Esophagus muscularis mucosa (tissue), 4 donors: ENCODE measurements at regions not wholly inside any gene's neighbourhood (a gene's known extent, or its start where the extent isn't known, plus 50 kb on each side); places are given as distances from the start of the nearest gene placed in this dataset.
"Not testable (repeated sequence)": the region's sequence is repeated elsewhere in the genome, so short reads cannot be mapped to it uniquely, and the experiment has no call there.

Source experiments
- DNase-seq: peaks from one replicate; pipeline ENCODE4 v3.0.0-alpha.2; 2017; ENCODE audit errors: extremely low spot score
- H3K27ac ChIP-seq, 4 donors: fragments of 200-600 bp; sonication (generic); replicated peaks in 1 of 4; 1 replicate in 3 of 4; 2 replicates in 1 of 4; pipeline ENCODE4 v1.5.1; 2016 to 2019; ENCODE audit warnings: mild to moderate bottlenecking in 1 of 4
- H3K27me3 ChIP-seq, 4 donors: fragments of 200-600 bp; sonication (generic); one replicate each; pipeline versions ENCODE4 v1.5.1 to v1.6.0; 2016 to 2019
- H3K36me3 ChIP-seq, 4 donors: fragments of 200-600 bp; sonication (generic); one replicate each; pipeline ENCODE4 v1.5.1; 2016 to 2019
- H3K4me1 ChIP-seq, 4 donors: fragments of 200-600 bp; sonication (generic); one replicate each; pipeline ENCODE4 v1.5.1; 2016 to 2019
- H3K4me3 ChIP-seq, 4 donors: fragments of 200-600 bp; sonication (generic); 1 replicate in 2 of 4; 2 replicates in 2 of 4; pipeline ENCODE4 v1.5.1; 2016 to 2019; ENCODE audit warnings: mild to moderate bottlenecking in 4 of 4, moderate library complexity in 1 of 4
- H3K9me3 ChIP-seq, 4 donors: fragments of 200-600 bp; sonication (generic); 1 replicate in 3 of 4; 2 replicates in 1 of 4; pipeline ENCODE4 v1.5.1; 2016 to 2019
- CTCF ChIP-seq, 3 experiments: fragments of 200-600 bp in 2 of 3; fragments of 450-650 bp in 1 of 3; sonication (generic) in 2 of 3; IDR thresholded peaks; one replicate each; pipeline ENCODE4 v1.5.1; 2017 to 2019; ENCODE audit warnings: antibody characterized with exemption in 3 of 3, mild to moderate bottlenecking in 2 of 3, moderate library complexity in 1 of 3
- EP300 ChIP-seq: sonication (generic); formaldehyde crosslinking; IDR thresholded peaks from one replicate; pipeline ENCODE4 v1.6.1; 2017; ENCODE audit warnings: antibody characterized with exemption
- POLR2A ChIP-seq: fragments of 450-650 bp; IDR thresholded peaks from one replicate; pipeline ENCODE4 v1.6.1; 2017; ENCODE audit warnings: antibody characterized with exemption, moderate library complexity, mild to moderate bottlenecking, low read depth
- POLR2AphosphoS5 ChIP-seq, 2 donors: sonication (generic); formaldehyde crosslinking; IDR thresholded peaks; one replicate each; pipeline ENCODE4 v1.6.1; 2017; ENCODE audit warnings: antibody characterized with exemption in 2 of 2
- WGBS: methylation state at CpG from one replicate; pipeline ENCODE4 v1.1.5; 2018; 5-methylcytosine and 5-hydroxymethylcytosine counted together
- intact Hi-C: fragments of 100-400 bp; cut with DNase I; formaldehyde crosslinking; loops from one replicate; pipeline ENCODE4 v1.15.1; 2023

- no peaks in the 10 kb centered on the region for H3K36me3 ChIP-seq
- H3K27ac ChIP-seq: no peak overlapping the region
- H3K9me3 ChIP-seq: no peaks in the 10 kb centered on the region
- intact Hi-C loops: no loop called here
- TF ChIP-seq POLR2AphosphoS5 (IDR thresholded peaks at IDR 0.05): no peak
- TF ChIP-seq CTCF (IDR thresholded peaks at IDR 0.05): no peak
- TF ChIP-seq EP300: no peak
- no peak for TF ChIP-seq POLR2A
- H3K4me1 ChIP-seq: no peaks in the 10 kb centered on the region
- WGBS: 69% methylated on average over 5 of the region's 5 CpGs
- H3K4me3 ChIP-seq: no peak overlapping the region
- H3K27me3 ChIP-seq: no peaks in the 10 kb centered on the region
- DNase-seq: no peak
Measured at GRCh38 chr1:228944935-228945371, 209.7 kb downstream of the RHOU start.

DNA sequence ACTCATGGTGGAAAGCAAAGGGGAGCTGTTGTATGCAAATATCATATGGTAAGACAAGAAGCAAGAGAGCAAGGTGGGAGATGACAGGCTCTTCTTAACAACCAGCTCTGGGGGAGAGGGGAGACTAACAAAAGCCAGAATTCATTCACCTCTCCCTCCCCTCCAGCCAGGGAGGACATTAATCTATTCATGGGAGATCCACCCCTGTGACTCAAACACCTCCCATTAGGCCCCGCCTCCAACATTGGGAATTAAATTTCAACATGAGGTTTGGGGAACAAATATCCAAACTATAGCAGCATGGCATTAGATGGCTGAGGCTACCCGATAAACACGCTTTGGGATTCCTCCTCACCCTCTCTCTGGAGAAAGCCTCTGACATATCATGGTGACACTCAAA lies 210.6 kb downstream of the RHOU start:
- Histone ChIP-seq H3K9me3 (no peaks in the 10 kb centered on the region), H3K4me1 (no peaks in the 10 kb centered on the region), H3K36me3 (no peaks in the 10 kb centered on the region), H3K4me3 (no peak overlapping the region), H3K27me3 (no peaks in the 10 kb centered on the region), H3K27ac (no peak overlapping the region)
- TF ChIP-seq CTCF (IDR thresholded peaks at IDR 0.05) (no peak), POLR2AphosphoS5 (IDR thresholded peaks at IDR 0.05) (no peak), POLR2A (no peak), EP300 (no peak)
- intact Hi-C loops: no loop called here
- no peak for DNase-seq
- 96% methylated on average over 3 of the region's 3 CpGs for WGBS

GRCh38 chr1:228949617-228950016 lies 214.3 kb downstream of the RHOU start:
- H3K4me1 ChIP-seq, DNase-seq, intact Hi-C loops, H3K27ac ChIP-seq, H3K4me3 ChIP-seq, H3K27me3 ChIP-seq, H3K9me3 ChIP-seq, H3K36me3 ChIP-seq: not testable (repeated sequence)
- 66% methylated on average over 9 of the region's 9 CpGs for WGBS

DNA sequence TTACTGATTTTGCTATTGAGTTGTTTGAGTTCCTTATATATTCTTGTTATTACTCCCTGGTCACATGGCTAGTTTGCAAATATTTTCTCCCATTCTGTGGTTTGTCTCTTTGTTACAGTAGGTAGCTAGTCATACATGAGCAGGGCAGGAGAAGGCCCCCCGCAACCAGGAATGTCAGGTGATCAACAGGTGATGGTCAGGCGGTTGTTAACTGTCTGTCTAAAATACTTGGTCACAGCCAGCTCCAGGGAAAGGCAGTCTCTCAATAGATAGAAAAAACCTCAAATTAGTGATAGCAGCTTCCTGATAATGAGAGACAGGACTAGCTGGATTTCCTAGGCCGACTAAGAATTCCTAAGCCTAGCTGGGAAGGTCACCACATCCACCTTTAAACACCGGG lies 217.9 kb downstream of the RHOU start:
- DNase-seq: no peak
- no peaks in the 10 kb centered on the region for H3K36me3 ChIP-seq
- intact Hi-C loops: no loop called here
- H3K4me1 ChIP-seq: peaks cover 0 to 7% (median 0%) of the 10 kb centered on the region in 4 donors
- H3K9me3 ChIP-seq: no peaks in the 10 kb centered on the region
- 93% methylated on average over 4 of the region's 4 CpGs for WGBS
- H3K4me3 ChIP-seq: no peak overlapping the region
- no peak overlapping the region for H3K27ac ChIP-seq
- TF ChIP-seq POLR2A: no peak
- no peak for TF ChIP-seq POLR2AphosphoS5 (IDR thresholded peaks at IDR 0.05)
- no peak for TF ChIP-seq CTCF (IDR thresholded peaks at IDR 0.05)
- no peaks in the 10 kb centered on the region for H3K27me3 ChIP-seq

DNA sequence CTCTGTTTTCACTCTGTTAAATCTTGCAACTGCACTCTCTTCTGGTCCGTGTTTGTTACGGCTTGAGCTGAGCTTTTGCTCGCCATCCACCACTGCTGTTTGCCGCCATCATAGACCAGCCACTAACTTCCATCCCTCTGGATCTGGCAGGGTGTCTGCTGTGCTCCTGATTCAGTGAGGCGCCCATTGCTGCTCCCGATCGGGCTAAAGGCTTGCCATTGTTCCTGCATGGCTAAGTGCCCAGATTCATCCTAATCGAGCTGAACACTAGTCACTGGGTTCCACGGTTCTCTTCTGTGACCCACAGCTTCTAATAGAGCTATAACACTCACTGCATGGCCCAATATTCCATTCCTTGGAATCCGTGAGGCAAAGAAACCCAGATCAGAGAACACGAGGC lies 218.5 kb downstream of the RHOU start:
- H3K4me1 ChIP-seq, H3K36me3 ChIP-seq, H3K27me3 ChIP-seq, DNase-seq, H3K27ac ChIP-seq, H3K9me3 ChIP-seq, intact Hi-C loops, H3K4me3 ChIP-seq: not testable (repeated sequence)
- 93% methylated on average over 11 of the region's 11 CpGs for WGBS

DNA sequence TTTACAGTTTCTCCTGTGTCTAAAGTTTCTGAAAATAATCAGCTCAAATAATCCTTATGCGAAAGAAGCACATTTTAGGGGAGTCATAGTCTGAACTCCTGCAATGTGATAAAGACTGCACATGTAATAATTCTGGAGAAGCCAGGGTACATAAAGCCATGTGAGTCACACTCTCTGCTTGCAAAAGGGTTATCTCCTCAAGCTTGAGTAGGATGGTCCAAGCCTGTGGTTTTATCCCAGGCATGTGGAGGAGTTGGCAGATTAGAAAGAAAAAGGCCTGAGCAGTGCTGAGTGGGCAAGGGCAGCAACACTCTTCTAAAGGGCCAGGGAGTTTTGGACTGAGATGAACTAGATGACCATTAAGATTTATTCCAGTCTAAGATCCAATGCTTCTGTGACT lies 220.4 kb downstream of the RHOU start:
- no peaks in the 10 kb centered on the region for H3K27me3 ChIP-seq
- intact Hi-C loops: no loop called here
- TF ChIP-seq CTCF (IDR thresholded peaks at IDR 0.05): no peak
- TF ChIP-seq EP300: no peak
- no peak for TF ChIP-seq POLR2A
- TF ChIP-seq POLR2AphosphoS5 (IDR thresholded peaks at IDR 0.05): no peak
- H3K36me3 ChIP-seq: no peaks in the 10 kb centered on the region
- no peak for DNase-seq
- H3K9me3 ChIP-seq: no peaks in the 10 kb centered on the region
- H3K4me3 ChIP-seq: no peak overlapping the region
- no peak overlapping the region for H3K27ac ChIP-seq
- WGBS: 100% methylated on average over 1 of the region's 1 CpG
- H3K4me1 ChIP-seq: peaks cover 0 to 7% (median 0%) of the 10 kb centered on the region in 4 donors
